HG02970 (cell line): ENCODE measurements at regions not wholly inside any gene's neighbourhood (a gene's known extent, or its start where the extent isn't known, plus 50 kb on each side); places are given as distances from the start of the nearest gene placed in this dataset.
"Not testable (repeated sequence)": the region's sequence is repeated elsewhere in the genome, so short reads cannot be mapped to it uniquely, and the experiment has no call there.

Experiments used
- ATAC-seq: cut with Tn5 transposase; IDR thresholded peaks from one replicate; pipeline ENCODE4 v1.9.1; 2021; ENCODE audit warnings: mild to moderate bottlenecking, moderate library complexity, moderate number of reproducible peaks; ENCODE audit not compliant: unreplicated experiment, low FRiP score

GRCh38 chr15:92803536-92803851 lies 96.6 kb upstream of the CHD2 start:
- ATAC-seq = no peak

GRCh38 chr15:92803852-92804609 lies 96.1 kb upstream of the CHD2 start:
- peak; percentile 27 for ATAC-seq

DNA sequence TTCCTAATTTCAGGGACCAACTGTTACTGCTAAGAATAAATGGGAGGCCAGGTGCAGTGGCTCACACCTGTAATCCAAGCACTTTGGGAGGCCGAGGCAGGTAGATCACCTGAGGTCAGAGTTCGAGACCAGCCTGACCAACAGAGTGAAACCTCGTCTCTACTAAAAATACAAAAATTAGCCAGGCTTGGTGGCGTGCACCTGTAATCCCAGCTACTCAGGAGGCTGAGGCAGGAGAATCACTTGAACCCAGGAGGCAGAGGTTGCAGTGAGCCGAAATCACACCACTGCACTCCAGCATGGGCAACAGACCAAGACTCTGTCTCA lies 95.6 kb upstream of the CHD2 start:
- ATAC-seq = not testable (repeated sequence)

DNA sequence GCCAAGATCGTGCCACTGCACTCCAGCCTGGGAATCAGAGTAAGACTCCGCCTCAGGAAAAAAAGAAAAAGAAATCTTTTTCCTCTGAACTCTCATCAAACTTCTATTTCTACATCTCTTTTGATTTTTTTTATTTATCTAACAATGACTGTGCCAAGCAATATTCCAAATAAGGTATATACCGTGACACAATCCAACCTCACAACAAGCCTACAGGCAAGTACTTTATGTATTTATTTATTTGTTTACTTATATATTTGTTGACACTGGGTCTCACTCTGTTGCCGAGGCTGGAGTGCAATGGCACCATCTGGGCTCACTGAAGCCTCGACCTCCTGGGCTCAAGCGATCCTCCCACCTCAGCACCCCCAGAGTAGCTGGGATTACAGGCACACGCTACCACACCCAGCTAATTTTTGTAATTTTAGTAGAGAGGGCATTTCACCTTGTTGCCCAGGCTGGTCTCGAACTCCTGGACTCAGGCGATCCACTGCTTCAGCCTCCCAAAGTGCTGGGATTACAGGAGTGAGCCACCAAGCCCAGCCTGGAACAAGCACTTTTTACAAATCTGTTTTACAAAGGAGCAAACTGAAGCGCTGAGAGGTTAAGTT lies 94.9 kb upstream of the CHD2 start:
- ATAC-seq = no peak

DNA sequence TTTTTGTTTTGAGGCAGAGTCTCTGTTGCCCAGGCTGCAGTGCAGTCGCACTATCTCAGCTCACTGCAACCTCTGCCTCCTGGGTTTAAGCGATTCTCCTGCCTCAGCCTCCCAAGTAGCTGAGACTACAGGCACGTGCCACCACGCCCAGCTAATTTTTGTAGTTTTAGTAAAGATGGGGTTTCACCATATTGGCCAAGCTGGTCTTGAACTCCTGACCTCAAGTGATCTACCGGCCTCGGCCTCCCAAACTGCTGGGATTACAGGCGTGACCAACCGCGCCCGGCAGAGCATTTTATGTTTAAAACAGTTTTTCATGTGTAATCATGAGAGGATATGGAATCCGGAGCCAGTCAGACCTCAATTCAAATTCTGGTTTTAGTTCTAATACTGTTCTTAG lies 94.0 kb upstream of the CHD2 start:
- ATAC-seq = not testable (repeated sequence)

DNA sequence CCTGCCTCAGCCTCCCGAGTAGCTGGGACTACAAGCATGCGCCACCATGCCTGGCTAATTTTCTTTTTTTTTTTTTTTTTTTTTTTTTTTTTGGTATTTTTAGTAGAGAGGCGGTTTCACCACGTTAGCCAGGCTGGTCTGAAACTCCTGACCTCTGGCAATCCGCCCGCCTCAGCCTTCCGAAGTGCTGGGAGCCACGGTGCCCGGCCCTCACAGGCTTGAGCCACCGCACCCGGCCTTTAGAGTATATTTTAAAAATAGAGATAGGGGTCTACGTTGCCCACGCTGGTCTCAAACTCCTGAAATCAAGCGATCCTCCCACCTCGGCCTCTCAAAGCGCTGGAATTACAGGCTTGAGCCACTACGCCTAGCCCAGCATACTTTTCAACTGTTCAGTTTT lies 93.4 kb upstream of the CHD2 start:
- ATAC-seq = no peak

DNA sequence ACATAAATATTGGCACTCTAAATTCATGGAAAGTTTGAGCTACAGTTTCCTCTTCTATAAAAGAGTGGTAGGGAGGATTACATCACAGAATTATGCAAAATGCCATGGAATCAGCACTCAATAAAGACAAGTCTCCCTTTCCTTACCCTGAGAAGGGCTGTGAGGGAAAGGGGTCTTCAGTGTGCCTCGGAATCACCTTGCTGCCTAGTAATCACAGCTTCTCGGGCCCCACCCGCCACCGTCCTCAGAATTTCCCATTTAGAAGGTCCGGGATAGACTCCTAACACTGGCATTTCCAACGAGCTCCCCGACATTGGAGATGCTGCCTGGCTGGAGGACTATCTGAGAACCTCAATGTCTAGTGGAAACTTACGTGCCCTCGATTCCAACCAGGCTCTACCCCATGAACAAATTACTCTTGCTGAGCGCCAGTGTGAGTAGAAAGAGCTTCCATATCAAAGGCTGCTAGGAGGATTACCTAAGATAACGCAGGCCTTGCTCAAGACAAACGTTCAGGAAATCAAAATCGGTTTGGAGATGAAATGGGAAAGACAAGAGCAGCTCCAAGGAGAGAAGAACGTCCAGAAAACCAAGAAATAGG lies 92.1 kb upstream of the CHD2 start:
- ATAC-seq = no peak

GRCh38 chr15:92808598-92809063 lies 91.5 kb upstream of the CHD2 start:
- ATAC-seq = no peak

- ATAC-seq = peak; percentile 82
These were observed 90.9 kb upstream of the CHD2 start for GRCh38 chr15:92809064-92809879.

- ATAC-seq = no peak
These were observed 90.2 kb upstream of the CHD2 start for GRCh38 chr15:92809880-92810361.

- no peak for ATAC-seq
These were observed 89.5 kb upstream of the CHD2 start for GRCh38 chr15:92810418-92811138.

DNA sequence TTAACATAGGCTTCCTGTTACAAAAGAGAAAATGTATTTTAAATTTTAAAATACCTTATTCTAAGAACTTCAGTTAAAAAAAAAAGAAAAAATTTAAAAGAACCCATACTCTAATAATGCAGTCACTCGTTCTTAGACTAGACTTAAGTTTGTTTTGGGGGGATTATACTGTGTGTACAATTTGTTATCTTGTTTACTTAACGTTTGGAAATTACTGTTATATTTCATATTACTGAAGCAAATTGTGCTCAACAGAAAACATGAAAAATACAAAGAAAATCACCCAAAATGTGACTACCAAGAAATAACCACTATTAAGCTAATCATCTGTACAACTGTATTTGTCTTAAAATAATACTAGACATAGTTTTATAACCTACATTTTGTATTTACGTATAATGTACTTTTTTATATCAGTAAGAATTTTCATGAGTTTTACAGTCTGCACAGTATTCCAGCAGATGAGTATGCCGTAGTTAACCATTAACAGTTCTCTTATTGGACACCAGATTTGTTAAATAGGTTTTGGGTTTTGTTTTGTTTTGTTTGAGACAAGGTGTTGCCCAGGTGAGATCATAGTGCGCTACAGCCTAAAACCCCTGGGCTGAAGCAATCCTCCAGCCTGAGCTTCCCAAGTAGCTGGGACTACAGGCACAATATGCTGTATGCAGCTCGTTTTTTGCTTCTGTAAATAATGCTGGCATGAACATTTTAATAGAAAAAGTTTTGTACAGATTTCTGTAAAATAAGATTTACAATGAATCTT lies 88.8 kb upstream of the CHD2 start:
- ATAC-seq = no peak

GRCh38 chr15:92812271-92812670 lies 87.9 kb upstream of the CHD2 start:
- ATAC-seq = no peak

- ATAC-seq = no peak
These were observed 86.6 kb upstream of the CHD2 start for GRCh38 chr15:92813485-92813884.

DNA sequence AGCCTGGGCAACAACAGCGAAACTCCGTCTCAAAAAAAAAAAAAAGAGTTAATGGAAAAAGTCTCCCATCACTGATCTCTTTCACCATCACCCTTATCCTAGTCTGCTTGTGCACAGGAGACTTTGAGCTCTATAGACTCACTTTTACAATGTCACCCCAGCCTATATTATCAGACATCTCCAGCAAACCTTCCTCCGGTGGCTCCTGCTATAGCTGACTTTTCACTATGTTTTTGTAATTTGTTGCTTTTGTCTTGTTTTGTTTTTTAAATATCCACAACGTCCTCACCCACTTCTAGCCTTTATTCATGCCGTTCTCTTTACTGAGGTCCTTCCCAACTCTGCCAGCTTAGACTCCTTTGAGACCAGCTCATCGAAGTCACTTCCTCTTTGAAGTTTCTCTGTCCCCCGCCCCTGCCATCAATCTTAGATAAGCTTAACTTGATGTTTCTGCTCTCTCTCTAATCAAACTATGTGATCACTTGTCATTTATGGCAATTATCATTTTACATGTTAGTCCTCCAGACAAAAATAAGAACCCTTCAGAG lies 82.7 kb upstream of the CHD2 start:
- ATAC-seq = no peak

DNA sequence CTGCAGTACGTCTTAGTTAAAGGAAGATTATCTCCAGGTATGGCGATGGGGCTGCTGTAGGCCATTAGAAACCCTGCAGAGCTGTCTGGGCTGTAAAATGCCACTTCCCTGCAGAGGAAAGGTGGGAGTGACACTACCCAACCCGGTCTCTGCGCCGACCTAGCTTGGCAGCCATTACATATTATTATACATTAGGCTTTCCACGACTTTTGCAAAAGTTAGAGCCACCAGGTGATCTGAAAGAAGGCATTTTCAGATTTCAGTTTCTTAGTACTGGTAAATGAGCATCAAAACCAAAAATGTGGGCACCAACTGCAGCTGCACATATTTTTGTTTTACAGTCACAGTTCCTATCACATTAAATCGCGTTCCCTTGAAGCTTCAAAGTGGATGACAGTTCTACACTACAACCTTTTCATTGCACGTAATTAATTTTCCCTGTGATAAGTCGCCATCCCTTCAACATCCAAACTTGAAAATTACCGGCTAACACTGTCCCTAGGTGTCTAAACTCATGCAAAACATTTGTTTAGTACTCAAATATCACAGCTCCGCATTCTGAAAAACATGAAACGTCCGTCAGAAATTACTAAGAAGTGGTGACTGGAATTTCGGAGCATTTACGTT lies 81.4 kb upstream of the CHD2 start:
- no peak for ATAC-seq

- ATAC-seq = no peak
These were observed 80.6 kb upstream of the CHD2 start for GRCh38 chr15:92819278-92820235.
